Activated CD8-positive, alpha-beta memory T cell treated with anti-CD3 and anti-CD28 coated beads, Interleukin-2, amount 50 U/mL, for 48 hours (primary cell): ENCODE measurements at regions not wholly inside any gene's neighbourhood (a gene's known extent, or its start where the extent isn't known, plus 50 kb on each side); places are given as distances from the start of the nearest gene placed in this dataset.
"Not testable (repeated sequence)": the region's sequence is repeated elsewhere in the genome, so short reads cannot be mapped to it uniquely, and the experiment has no call there.

Source experiments
- DNase-seq: peaks from one replicate; pipeline ENCODE4 v3.0.0-alpha.2; 2020

DNA sequence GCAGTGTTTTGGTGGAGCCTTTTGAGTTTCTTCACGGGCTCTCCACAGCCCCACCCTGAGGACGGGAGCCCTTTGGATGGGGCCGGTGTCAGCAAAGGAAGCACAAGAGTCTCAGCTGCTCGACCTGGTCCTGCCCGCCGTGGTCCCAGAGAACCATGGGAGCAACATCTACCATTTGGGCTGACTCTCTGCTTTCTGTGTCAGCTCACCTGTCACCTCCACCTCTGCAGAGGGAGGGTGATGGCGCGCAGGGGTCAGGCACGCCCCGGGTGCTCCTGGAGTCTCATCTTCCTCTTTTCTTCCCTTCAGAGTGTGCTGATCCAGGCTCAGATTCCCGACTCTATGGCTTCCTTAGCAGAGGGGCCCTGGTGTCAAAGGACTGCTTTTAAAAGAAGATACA lies 171.7 kb downstream of the LAT start:
- no peak for DNase-seq

DNA sequence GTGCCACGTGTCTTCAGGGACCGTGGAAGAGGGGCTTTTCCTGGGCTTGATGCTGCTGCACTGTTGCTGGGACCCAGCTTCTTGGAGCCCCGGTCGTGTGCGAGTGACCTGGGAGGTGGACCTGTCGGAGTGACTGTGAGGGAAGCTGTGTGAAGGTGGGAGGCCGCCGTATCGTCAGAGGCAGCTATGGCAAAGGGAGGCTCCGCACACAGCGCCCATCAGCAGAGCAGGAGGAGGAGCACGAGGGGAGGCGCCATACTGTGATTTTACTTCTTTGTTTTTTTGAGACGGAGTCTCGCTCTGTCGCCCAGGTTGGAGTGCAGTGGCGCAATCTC lies 171.0 kb downstream of the LAT start:
- DNase-seq, result not testable (repeated sequence)

DNA sequence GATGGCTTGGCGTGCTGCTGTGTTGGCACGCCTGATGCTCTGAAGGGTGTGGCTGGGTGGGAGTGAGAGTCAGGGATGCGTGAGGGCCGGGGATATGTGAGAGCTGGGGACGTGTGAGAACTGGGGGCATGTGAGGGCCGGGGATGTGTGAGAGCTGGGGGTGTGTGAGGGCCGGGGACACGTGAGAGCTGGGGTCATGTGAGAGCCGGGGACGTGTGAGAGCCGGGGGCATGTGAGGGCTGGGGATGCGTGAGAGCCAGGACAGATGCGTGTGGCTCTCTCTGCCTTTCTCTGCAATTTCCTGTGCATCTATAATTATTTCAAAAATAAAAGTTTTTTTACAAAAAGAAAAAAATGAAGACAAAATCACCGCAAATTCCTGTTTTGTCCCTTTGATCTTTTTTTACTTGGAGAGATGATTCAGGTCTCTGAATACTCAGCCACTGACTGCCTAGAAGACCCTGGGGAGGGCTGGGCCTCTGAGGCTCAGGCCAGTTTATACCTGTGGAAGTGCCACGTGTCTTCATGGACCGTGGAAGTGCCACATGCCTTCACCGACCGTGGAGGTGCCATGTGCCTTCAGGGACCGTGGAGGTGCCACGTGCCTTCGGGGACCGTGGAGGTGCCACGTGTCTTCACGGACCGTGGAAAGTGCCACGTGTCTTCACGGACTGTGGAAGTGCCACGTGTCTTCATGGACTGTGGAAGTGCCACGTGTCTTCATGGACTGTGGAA lies 170.4 kb downstream of the LAT start:
- not testable (repeated sequence) for DNase-seq

DNA sequence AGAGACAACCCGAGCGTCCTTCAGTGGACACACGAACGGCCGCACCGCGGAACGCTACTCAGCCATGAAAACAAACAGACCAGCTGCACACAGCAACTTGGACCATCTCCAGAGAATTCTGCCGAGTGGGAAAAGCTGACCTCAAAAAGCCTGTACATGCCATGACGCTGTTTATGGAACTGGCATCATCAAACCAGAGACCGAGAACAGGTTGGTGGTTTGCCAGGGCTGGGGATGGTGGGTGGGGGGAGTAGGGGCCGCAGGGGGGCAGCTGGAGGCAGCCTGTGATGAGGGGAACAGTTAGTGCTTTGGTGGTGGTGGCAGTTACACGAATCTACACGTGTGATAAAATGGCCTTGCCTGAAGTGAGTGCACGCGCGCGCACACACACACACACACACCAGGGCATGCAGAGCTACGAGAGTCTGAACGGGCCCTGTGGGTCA lies 169.8 kb downstream of the LAT start:
- no peak for DNase-seq

DNA sequence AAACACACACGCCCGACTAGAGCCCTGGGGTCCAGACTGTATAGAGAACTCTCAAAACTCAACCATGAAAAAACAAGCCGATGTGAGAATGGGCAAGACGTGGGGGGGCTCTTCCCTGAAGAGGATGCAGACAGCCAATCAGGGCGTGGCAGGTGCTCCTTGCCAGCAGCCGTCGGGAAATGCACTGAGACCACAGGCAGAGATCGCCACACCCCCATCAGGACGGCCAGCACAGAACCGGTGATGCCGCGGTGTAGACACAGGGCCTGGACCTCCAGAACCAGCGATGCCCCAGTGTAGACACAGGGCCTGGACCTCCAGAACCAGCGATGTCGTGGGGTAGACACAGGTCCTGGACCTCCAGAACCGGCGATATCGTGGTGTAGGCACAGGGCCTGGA lies 169.2 kb downstream of the LAT start:
- DNase-seq, result no peak

DNA sequence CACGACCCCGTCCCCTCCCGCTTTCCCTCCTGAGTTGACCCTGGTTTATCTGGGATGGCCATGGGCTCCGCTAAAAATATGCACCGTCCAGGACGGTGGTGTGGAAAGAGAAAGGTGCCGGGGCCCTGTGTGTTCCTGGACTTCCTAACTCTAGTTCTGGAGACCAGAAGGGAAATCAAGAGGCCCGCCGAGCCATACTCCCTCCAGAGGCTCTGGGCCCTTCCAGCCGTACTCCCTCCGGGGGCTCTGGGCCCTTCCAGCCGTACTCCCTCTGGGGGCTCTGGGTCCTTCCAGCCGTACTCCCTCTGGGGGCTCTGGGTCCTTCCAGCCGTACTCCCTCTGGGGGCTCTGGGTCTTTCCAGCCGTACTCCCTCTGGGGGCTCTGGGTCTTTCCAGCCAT lies 168.5 kb downstream of the LAT start:
- DNase-seq, result not testable (repeated sequence)

DNA sequence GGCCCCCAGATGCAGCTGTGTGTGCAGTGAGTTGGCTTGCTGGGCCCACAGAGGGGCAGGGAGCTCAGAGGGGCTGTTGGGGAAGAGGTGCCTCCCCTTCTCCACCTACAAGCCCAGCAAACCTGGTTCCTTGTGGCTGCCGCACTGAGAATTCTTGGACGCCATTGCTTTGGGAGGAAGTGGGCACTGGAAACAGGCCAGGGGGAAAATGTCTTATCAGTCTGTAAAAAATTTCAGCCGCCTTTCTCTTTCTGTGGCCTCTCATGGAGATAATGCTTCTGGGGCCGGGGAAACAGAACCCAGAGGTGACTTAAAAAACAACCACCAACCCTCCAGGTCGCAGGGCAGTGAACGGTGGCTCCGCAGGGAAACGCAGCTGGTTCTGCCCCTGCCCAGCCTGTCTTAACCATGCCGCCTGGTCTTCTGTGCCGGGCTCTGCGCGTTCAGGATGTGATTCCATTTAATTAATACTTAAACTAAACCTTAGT lies 167.7 kb downstream of the LAT start:
- not testable (repeated sequence) for DNase-seq

DNA sequence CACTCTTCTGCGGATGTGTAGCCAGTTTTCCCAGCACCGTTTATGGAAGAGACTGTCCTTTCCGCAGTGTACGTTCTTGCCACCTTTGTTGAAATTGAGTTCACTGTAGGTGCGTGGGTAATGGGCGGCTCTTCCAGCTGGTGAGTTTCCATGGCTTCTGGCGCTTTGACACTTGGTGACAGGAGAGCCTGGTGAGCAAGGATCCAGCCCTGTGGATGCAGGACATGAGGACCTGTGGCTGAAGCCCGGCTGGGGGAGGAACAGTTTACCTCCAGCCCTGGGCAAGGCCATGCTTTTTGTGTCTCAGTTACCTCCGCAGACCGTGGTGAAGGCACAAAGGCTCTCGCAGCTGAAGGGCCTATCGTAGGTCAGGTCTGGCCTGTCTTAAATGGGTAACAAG lies 166.5 kb downstream of the LAT start:
- no peak for DNase-seq

DNA sequence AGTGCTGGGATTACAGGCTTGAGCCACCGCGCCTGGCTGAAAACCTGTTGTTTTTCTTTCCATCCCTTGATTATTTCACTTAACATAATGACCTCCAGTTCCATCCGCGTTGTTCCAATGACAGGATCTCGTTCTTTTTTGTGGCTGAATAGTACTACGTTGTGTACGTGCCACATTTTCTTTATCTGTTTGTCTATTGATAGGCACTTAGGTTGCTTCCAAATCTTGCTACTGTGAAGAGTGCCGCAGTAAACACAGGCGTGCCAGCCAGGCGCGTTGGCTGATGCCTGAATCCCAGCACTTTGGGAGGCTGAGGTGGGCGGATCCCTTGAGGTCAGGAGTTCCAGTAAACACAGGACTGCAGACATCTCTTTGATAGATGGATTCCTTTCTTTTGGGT lies 165.1 kb downstream of the LAT start:
- not testable (repeated sequence) for DNase-seq

DNA sequence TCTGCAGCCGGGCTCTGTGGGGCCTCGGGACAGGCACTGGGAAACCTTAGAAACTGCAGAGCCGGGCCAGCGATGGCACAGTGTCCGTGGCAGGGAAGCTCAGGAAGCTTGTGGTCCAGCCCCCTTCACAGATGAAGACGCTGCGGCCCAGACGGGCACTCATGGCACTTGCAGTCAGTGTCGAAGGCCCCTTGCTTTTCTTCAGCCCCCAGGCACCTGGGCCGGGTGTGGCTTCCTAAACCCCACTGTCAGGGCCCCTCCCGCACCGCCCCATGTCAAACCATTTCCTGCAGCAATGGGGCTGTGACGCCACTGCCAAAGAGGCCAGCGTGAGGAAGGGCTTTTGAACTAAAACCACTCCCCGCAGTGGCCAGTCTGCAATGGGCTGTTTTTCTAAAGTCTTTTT lies 164.0 kb downstream of the LAT start:
- peak; percentile 70 for DNase-seq

DNA sequence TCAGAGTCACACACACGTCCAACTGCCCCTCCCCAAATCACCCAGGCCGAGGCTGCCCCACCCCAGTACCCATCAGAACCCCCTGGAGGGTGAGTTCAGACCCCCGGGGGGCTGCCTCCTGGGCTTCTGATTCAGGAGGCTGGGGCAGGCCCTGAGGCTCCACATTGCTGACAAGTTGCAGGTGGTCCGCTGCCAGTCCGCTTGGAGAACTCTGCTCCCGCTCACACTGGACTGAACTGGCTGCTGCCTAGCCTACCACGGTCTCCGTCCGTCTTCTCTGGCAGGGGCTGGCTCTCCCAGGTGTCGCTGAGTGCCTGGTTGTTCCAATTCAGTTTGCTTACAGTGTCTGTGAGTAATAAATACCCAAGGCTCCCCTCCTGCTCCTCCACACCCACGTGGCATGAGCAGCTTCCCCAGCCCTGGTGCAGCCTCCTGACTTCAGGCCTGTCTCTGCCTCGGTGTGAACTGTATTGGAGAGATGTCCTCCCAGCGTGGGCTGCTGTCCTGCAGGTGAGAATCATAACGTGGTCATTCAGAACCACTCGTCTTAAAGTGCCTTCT lies 163.4 kb downstream of the LAT start:
- no peak for DNase-seq

DNA sequence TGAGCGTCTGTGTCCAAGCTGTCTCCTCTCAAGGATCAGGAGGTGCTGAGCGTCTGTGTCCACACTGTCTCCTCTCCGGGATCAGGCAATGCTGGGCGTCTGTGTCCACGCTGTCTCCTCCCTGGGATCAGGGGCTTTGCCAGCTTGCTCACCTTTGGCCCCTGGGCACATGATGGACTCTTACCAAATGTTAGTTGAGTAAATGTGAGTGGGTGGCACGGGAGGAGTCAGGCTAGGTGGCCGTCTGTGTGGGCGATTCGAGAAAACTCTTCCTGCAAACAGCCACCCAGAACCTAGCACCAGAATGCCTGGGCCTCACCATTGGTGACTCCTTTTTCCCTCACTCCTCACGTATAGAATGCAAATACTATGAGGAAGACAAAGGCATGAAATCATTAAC lies 162.9 kb downstream of the LAT start:
- not testable (repeated sequence) for DNase-seq

DNA sequence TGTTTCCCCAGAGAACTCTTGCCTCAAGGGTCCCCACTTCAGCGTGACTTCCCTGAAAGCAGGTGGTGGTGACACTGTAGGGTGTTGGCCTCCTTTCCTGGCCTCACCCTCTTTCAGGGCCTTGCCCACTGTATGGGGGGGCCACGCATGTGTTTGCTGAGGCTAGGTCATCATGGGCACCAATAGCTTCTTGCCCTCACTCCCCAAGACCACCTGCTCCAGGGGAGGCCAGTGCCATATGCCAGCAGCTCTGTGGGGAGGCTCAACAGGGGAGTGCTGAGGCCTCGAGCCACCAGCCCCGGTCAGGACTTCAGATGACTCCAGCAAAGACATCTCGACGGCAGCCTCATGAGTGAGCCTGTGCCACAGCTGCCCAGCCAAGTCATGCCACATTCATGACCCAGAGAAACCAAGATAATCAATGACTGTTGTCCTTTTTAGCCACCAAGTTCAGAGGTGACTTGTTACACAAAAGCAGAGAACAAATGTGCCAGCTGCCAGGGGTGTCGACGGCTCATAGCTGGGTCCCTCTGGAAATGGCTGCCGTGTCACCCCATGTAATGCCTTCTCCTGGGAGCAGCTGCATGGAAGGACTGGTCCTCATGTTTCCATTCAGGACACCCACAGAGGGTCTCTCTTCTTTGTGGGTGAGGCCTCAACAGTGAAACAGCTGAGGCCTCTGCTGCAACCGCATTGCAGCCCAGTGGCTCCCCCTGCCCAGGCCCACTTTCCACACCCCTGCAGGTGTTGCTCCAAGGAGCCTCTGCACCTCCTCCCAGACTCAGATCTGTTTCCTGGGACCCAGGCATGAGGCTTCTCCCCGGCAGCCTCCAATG lies 162.2 kb downstream of the LAT start:
- DNase-seq, result not testable (repeated sequence)

DNA sequence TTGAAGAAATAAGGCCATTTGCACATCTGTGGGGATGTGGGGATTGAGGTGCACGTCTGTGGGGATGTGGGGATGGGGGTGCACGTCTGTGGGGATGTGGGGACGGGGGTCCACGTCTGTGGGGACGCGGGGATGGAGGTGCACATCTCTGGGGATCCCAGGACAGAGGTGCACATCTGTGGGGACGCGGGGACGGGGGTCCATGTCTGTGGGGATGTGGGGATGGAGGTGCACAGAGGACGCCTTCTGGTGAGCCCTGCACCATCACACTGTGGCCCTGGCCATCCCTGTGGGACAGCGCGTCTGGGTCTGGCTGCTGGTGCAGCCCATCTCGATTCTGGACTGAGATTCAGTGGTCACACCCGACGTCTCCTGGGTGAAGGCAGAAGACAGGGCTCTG lies 161.4 kb downstream of the LAT start:
- DNase-seq, result no peak

DNA sequence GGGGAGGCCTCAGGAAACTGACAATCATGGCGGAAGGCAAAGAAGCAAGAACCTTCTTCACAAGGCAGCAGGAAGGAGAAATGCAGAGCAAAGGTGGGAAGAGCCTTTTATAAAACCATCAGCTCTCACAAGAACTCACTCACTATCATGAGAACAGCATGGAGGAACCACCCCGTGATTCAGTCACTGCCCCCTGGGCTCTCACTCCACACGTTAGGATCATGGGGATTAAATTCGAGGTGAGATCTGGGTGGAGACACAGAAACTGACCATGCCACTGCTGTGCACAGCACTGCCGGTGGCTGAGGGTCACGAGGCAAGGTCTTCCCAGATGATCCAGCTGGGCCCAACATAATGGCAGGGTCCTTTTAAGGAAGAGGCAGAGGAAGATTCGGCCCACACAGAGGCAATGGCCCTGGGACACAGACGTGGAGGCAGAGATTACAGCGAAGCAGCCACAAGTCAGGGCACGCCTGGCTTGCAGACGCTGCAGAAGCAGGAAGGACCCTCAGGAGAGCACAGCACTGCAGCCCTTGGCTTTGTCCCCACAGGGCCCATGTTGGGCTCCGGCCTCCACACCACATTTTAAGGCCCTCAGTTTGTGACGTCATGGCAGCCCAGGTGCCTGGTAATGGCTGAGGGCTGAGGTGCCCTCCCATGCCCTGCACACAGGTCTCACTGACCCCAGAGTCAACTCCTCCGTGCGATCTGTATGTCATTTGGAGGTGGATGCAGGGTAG lies 160.8 kb downstream of the LAT start:
- DNase-seq, result not testable (repeated sequence)

DNA sequence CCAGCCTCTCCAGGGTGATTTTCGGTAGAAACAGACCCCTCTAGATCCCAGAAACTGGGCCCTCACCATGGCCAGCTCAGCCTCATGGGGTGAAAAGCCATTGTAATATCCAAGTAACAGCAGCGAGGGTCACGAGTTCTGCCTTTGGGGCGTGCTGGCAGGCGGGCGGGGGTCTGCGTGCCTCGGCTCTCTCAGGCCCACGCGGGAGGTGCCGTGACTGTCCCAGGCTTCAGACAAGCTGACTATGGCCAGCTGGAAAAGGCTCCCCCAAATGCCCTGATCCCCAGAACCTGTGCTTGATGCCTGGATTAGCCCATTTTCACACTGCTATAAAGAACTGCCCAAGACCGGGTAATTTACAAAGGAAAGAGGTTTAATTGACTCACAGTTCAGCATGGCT lies 160.2 kb downstream of the LAT start:
- not testable (repeated sequence) for DNase-seq

DNA sequence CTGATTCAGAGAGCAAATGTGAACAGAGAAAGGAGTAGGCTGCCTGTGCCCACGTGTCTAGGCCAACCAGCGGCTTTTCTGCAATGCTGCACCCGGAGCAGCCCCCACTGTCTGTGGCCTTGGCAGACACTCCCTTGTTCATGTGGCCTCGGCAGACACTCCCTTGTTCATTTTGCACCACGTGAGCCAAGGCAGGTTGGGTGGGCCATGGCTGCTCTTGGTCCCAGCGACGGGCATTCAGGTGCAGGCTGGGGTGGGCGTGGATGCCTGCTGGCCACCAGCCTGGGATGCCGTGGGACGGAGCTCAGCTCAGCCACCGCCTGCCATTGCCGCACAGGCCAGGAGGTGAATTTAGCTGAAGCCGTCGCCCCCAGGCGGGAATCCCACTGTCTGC lies 159.8 kb downstream of the LAT start:
- not testable (repeated sequence) for DNase-seq

DNA sequence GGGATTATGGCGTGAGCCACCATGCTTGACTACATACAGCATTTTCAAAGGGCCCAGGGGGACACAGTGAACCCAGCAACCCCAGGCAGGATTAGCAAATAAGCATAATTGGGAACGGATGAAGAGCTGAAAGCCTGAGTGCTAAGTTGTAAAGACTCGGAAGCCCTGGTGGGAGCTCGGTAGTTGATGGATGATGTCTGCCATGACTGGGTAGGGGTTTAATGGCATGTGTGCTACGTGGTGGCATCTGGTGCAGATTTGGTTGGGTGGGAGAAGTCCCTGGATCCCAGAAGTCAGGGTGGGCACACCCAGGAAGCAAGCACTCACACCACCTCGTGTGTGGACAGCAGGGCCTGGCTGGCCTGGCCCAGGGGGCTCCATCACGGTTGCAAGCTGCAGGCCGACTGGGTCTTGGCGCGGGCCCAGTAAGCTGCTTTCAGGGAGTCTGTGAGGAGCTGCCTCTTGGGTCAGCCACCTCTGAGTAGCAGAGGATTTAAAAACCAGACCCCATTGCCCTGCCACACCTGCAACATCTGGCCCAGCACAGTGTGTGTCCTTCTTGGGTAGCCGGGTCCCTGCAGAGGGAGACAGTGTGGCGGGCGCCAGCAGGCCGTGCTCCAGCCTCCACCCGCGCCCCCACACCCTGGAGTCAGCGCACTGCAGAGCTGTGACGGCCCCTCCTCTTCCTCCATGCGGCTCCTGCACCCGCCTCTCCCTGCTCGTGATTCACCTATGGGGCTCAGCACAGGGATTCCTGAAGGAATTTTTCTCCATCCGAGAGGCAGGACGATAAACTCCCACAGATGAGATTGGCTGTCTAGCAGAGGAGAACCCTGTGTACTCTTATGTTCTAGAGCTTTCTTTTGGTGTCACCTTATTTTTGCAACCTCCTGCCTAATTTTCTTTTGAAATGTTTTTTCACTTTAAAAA lies 159.2 kb downstream of the LAT start:
- DNase-seq, result not testable (repeated sequence)

DNA sequence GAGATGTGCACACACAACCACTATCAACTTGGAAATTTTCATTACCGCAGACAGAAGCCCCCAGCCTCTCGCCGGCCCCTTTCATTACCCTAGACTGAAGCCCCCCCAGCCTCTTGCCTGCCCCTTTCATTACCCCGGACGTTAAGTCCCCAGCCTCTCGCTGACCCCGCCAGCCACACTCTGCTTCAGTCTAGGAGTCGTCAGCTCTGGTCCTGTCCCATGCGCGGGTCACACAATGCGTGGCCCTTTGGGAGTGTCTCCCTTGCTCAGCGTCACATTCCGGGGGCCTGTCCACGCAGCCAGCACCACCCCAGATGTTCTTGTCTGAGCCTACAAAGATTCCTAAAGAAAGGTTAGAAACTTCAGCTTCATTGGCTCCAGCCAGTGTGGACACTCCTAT lies 157.7 kb downstream of the LAT start:
- not testable (repeated sequence) for DNase-seq

DNA sequence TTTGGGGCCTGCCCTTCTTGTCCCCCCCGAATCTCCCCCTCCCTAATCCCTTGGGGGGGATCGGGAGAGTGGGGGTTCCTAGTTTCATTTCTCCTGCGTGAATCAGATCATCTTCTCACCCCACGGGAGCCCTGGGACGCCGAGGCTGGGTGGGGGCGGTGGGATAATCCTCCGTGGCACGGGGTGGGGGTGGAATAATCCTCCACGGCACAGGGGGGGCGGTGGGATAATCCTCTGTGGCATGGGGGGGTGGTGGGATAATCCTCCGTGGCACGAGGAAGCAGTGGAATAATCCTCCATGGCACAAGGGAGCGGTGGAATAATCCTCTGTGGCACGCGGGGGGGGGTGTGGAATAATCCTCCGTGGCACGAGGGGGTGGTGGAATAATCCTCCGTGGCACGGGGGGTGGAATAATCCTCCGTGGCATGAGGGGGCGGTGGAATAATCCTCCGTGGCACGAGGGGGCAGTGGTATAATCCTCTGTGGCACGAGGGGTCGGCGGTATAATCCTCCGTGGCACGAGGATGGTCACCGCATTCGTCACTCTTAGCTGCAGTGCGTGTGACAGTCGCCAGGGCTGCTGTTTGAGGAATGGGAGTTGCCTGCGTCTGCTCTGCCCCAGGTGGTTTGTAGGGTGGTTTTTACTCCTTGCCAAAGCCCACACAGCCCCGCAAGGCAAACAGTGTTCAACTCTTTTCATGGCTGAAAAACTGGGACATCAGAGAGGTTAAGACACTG lies 156.9 kb downstream of the LAT start:
- no peak for DNase-seq

DNA sequence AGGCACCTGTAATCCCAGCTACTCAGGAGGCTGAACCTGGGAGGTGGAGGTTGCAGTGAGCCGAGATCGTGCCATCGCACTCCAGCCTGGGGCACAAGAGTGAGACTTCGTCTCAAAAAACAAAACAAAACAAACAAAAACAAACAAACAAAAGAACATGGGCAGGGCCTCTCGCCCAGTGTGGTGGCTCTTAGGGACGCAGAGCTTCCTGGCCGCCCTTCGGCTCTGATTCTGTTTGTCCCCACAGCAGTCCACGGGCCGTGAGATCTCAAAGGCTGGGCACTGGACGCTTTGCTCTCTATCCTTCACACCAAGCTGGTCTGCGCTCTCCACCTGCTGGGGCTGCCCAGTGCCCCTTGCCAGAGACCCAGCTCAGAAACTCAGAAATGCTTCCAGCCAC lies 156.3 kb downstream of the LAT start:
- DNase-seq, result not testable (repeated sequence)
